GM12873 (cell line): ENCODE measurements at regions not wholly inside any gene's neighbourhood (a gene's known extent, or its start where the extent isn't known, plus 50 kb on each side); places are given as distances from the start of the nearest gene placed in this dataset.

ENCODE experiments used
- TF ChIP-seq, protein P1 (sequence below): IDR thresholded peaks from 2 replicates; pipeline ENCODE4 v1.5.1; 2012; ENCODE audit warnings: low read depth, mild to moderate bottlenecking, moderate library complexity, low read length, control low read depth; ENCODE audit not compliant: insufficient read depth; ENCODE audit errors: missing control alignments

DNA sequence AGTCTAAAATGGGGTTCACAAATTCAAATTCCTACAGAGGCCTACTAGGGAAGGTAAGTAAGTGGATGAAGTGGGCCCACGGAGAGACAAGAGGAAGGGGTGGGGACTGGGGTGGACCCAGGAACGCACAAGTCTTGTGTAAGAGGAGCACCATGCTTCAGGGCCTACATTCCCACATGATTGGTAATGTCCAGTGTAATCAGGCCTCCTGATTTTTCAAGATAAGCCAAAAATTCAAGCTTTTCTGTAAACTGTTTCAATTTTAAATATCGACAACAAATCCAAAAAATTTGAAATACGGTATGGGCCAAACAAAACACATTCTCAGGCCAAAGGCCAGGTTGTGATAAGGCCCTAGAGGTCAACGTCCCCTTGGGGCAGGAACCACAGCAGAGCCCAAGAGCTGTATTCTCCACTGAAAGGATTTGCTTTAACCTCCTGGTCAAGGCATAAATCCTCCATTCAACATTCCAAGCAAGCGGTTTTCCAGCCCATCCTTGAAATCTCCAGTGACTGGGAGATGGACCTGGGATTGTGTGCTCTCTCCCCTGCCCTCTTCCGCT, 116.4 kb downstream of the TRIM29 start:
- TF ChIP-seq, protein P1, sequence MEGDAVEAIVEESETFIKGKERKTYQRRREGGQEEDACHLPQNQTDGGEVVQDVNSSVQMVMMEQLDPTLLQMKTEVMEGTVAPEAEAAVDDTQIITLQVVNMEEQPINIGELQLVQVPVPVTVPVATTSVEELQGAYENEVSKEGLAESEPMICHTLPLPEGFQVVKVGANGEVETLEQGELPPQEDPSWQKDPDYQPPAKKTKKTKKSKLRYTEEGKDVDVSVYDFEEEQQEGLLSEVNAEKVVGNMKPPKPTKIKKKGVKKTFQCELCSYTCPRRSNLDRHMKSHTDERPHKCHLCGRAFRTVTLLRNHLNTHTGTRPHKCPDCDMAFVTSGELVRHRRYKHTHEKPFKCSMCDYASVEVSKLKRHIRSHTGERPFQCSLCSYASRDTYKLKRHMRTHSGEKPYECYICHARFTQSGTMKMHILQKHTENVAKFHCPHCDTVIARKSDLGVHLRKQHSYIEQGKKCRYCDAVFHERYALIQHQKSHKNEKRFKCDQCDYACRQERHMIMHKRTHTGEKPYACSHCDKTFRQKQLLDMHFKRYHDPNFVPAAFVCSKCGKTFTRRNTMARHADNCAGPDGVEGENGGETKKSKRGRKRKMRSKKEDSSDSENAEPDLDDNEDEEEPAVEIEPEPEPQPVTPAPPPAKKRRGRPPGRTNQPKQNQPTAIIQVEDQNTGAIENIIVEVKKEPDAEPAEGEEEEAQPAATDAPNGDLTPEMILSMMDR: no peak

DNA sequence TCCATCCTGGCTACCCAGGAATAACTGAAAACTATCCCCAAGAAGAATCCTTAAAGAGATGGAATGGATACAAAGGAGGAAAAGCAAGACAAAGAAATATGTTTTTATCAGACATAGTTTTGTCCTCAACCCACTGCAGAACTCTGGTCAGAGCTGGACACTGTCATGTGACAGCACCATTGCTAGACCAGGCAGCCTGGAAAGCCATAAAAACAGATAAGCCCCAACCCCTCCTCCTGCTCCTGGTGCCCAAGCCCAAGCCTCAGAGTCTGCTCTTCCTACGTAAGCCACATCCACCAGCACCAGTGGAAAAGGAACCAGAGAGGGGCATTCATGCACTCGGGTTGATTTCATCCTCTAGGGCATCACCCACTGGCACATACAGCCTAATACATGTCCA, 116.9 kb downstream of the TRIM29 start:
- TF ChIP-seq, protein P1: no peak

DNA sequence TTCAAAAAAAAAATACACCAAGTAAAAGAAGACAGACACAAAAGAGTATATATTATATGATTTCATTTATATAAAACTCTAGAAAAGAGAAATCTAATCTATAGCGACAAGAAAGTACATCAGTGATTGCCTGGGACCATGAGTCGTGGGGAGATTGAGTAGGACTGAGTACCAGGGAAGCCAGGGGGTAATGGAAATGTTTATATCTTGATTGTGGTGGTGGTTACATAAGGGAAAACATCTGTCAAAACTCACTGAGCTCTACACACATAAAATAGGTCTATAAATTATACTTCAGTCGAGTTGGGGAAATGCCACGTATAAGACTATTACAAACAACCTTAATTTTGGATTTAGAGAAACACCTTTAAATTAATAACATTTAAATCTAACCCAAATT, 117.4 kb downstream of the TRIM29 start:
- TF ChIP-seq, protein P1: no peak

DNA sequence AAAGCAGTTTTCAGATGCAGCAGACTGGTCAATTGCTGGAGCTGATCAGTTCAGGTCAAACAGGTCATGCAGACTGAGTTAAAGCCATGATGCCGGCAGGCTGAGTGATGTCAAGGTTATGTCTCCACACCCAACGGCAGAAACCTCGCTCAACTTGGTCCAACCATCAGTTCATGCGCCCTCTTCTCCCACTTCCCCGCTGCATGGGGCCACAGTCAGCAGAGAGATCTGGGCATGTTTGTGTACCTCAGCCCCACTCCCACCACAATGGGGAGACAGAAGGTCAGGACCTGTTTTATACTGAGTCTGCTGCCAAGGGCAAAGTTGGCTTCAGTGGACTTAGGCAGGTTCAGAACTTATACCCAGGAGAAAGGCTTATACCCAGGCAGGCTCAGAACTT, 118.7 kb downstream of the TRIM29 start:
- TF ChIP-seq, protein P1: no peak

DNA sequence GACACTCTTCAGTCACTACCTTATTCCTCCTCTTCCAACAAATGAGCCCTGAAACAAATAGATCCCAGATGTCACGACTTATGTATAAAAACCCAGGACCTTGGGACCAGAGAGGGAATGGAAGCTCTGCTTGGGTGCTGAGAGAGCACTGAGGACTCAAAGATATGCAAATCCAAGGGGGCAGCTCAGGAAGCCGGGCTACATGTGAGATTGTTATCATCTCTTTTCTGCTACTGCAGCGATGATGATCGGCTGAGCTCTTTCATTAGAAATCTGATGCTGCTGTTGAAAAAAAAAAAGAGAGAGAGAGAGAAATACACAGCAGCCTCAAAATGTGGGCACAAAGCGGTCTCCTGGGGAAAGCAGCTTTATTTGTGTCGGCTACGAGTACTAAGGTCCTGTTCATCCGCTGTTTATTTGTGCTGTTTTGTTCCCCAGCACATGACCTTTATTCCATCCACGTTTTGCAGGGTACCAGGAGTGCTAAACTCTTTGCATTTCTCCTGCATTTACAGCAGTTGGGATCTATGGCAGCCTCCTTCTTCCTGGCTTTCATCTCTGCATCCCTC, 120.2 kb downstream of the TRIM29 start:
- TF ChIP-seq, protein P1: no peak

DNA sequence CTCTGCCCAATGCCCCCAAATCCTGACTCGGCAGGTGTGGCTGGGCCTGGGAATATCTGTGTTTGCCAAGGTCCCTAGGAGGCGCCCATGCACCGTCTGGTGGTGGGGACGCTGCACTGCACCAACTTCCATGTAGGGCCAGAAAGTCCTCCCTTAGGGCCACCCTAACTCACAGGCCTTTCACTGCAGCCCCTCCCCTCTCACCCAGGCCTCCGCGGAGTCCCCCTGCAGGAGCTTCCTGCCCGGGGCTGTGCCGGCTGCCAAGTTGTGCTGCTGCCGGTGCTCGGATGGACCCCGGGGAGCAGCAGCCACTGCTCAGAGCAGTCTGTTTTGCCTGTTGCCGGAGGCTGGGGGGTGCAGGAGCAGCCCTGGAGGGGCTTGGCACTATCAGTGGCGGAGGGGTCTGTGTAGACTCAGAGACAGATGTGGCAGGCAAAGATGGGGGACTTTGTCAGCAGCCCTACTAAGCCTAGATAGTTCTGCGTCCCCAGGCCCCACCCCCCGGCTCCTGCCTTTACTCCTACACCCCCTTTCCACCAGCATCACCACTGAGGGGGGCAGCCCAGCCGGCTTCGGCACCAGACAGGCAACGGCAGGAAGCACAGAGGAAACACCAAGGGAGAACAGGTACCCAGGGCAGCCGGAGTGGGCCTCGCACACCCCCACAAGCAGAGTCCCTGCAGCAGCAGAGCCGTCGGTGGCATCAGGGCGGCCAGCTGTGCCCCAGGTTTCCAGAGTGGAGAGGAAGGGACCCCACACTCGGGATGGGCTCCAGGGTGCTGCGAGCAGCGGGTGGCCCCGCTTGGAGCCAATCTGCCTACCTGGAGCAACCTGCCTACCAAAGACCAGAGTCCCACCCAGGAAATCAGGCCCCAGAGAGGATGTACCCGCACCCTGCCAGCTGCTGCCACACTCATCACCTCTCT, 124.3 kb downstream of the TRIM29 start:
- TF ChIP-seq, protein P1: peak; percentile 73

DNA sequence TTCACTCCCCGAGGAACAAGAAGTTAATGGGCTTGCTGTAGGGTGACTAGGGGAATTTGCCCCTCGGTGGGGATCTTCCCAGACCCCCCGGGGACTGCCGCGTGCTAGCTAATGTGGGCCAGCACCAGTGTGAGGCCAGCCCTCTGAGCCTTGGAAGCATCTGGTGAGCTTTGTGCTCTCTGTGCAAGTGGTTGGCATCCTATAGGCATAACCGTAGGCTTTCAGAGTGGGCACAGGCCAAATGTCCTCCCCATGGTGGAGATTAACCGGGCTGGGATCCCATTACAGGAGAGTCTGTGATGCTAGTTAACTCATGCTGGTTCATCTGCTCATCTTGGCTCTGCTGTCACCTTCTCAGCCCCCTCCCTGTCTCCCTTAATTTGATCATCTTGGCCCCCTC, 125.7 kb downstream of the TRIM29 start:
- TF ChIP-seq, protein P1: no peak
